Neural progenitor cell (in vitro differentiated cells): ENCODE measurements at regions not wholly inside any gene's neighbourhood (a gene's known extent, or its start where the extent isn't known, plus 50 kb on each side); places are given as distances from the start of the nearest gene placed in this dataset.

Source experiments
- DNase-seq: peaks from one replicate; pipeline ENCODE4 v3.0.0-alpha.2; 2016; ENCODE audit warnings: low spot score
- H2AFZ ChIP-seq: fragments of 200-600 bp; sonication (generic); replicated peaks from 2 replicates; pipeline ENCODE4 v1.6.1; 2016; ENCODE audit warnings: antibody characterized with exemption
- H3F3A ChIP-seq: fragments of 200-600 bp; sonication (generic); 2 replicates; pipeline ENCODE4 v1.6.1; 2016; ENCODE audit warnings: antibody characterized with exemption, low read depth
- H3K27ac ChIP-seq: fragments of 200-600 bp; sonication (generic); 2 replicates; pipeline ENCODE4 v1.5.1; 2016; ENCODE audit warnings: mild to moderate bottlenecking
- H3K27me3 ChIP-seq: fragments of 200-600 bp; sonication (generic); 2 replicates; pipeline ENCODE4 v1.6.1; 2016; ENCODE audit warnings: mild to moderate bottlenecking, moderate library complexity
- H3K36me3 ChIP-seq: fragments of 200-600 bp; sonication (generic); 2 replicates; pipeline ENCODE4 v1.5.1; 2016
- H3K4me1 ChIP-seq: fragments of 200-600 bp; sonication (generic); 2 replicates; pipeline ENCODE4 v1.6.1; 2016; ENCODE audit warnings: mixed run types
- H3K4me2 ChIP-seq: fragments of 200-600 bp; sonication (generic); 2 replicates; pipeline ENCODE4 v1.6.1; 2016
- H3K4me3 ChIP-seq: fragments of 200-600 bp; sonication (generic); 2 replicates; pipeline ENCODE4 v1.5.1; 2016
- H3K79me2 ChIP-seq: fragments of 200-600 bp; sonication (generic); 2 replicates; pipeline ENCODE4 v1.6.1; 2016; ENCODE audit warnings: low read depth
- H3K9ac ChIP-seq: fragments of 200-600 bp; sonication (generic); 2 replicates; pipeline ENCODE4 v1.6.1; 2016
- H3K9me3 ChIP-seq: fragments of 200-600 bp; sonication (generic); 2 replicates; pipeline ENCODE4 v1.5.1; 2016; ENCODE audit warnings: low read depth
- H4K20me1 ChIP-seq: fragments of 200-600 bp; sonication (generic); 2 replicates; pipeline ENCODE4 v1.6.1; 2016; ENCODE audit warnings: low read depth
- H3K27ac Mint-ChIP-seq: 3 replicates; pipeline ENCODE4 v1.8.0; 2021; ENCODE audit warnings: mixed read lengths
- H3K27me3 Mint-ChIP-seq: 2 replicates; pipeline ENCODE4 v1.8.0; 2022; ENCODE audit warnings: low read depth, mild to moderate bottlenecking, inconsistent platforms, moderate library complexity, mixed read lengths; ENCODE audit not compliant: insufficient read depth
- H3K36me3 Mint-ChIP-seq: 3 replicates; pipeline ENCODE4 v1.8.0; 2021; ENCODE audit warnings: mixed read lengths
- H3K4me1 Mint-ChIP-seq: 3 replicates; pipeline ENCODE4 v1.8.0; 2021; ENCODE audit warnings: mixed read lengths
- H3K4me3 Mint-ChIP-seq: 3 replicates; pipeline ENCODE4 v1.8.0; 2021; ENCODE audit warnings: mild to moderate bottlenecking, moderate library complexity, mixed read lengths
- H3K9me3 Mint-ChIP-seq: 3 replicates; pipeline ENCODE4 v1.8.0; 2020; ENCODE audit warnings: mixed read lengths
- CTCF ChIP-seq: fragments of 200-600 bp; sonication (generic); IDR thresholded peaks from 2 replicates; pipeline ENCODE4 v1.5.1; 2017; ENCODE audit warnings: antibody characterized with exemption, mild to moderate bottlenecking
- EZH2 ChIP-seq: fragments of 200-600 bp; sonication (generic); IDR thresholded peaks from 2 replicates; pipeline ENCODE4 v1.6.1; 2017; ENCODE audit warnings: antibody characterized with exemption, mild to moderate bottlenecking, moderate library complexity
- EZH2phosphoT487 ChIP-seq: fragments of 200-600 bp; sonication (generic); IDR thresholded peaks from 2 replicates; pipeline ENCODE4 v1.6.1; 2017; ENCODE audit warnings: antibody characterized with exemption

- Histone ChIP-seq H3K36me3 (no peaks in the 10 kb centered on the region), H3K27ac (no peak overlapping the region), H3K79me2 (no peaks in the 10 kb centered on the region), H3K4me3 (no peak overlapping the region), H3K4me2 (no peak overlapping the region), H3K27me3 (no peaks in the 10 kb centered on the region), H3K9me3 (no peaks in the 10 kb centered on the region), H3F3A (no peaks in the 10 kb centered on the region), H4K20me1 (no peaks in the 10 kb centered on the region), H3K4me1 (no peaks in the 10 kb centered on the region), H2AFZ (no peak overlapping the region), H3K9ac (no peak overlapping the region)
- Mint-ChIP-seq H3K4me1 (no peaks in the 10 kb centered on the region), H3K27ac (no peak overlapping the region), H3K9me3 (peaks cover 4% of the 10 kb centered on the region), H3K36me3 (no peaks in the 10 kb centered on the region), H3K4me3 (no peak overlapping the region), H3K27me3 (no peaks in the 10 kb centered on the region)
- no peak for DNase-seq
- TF ChIP-seq EZH2phosphoT487 (no peak), CTCF (no peak), EZH2 (no peak)
These were observed 610.2 kb downstream of the UBE2NL start for GRCh38 chrX:144494074-144494473.

GRCh38 chrX:144531877-144532276 lies 648.0 kb downstream of the UBE2NL start:
- Histone ChIP-seq H3F3A (no peaks in the 10 kb centered on the region), H3K4me3 (no peak overlapping the region), H3K36me3 (no peaks in the 10 kb centered on the region), H3K9me3 (no peaks in the 10 kb centered on the region), H2AFZ (no peak overlapping the region), H4K20me1 (no peaks in the 10 kb centered on the region), H3K27me3 (no peaks in the 10 kb centered on the region), H3K27ac (no peak overlapping the region), H3K79me2 (no peaks in the 10 kb centered on the region), H3K9ac (no peak overlapping the region), H3K4me2 (no peak overlapping the region), H3K4me1 (no peaks in the 10 kb centered on the region)
- DNase-seq = no peak
- Mint-ChIP-seq H3K9me3 (no peaks in the 10 kb centered on the region), H3K4me3 (no peak overlapping the region), H3K27me3 (no peaks in the 10 kb centered on the region), H3K36me3 (no peaks in the 10 kb centered on the region), H3K27ac (no peak overlapping the region), H3K4me1 (no peaks in the 10 kb centered on the region)
- TF ChIP-seq CTCF (no peak), EZH2phosphoT487 (no peak), EZH2 (no peak)

- Mint-ChIP-seq H3K27me3 (no peaks in the 10 kb centered on the region), H3K4me1 (no peaks in the 10 kb centered on the region), H3K4me3 (no peak overlapping the region), H3K36me3 (no peaks in the 10 kb centered on the region), H3K9me3 (no peaks in the 10 kb centered on the region), H3K27ac (no peak overlapping the region)
- Histone ChIP-seq H2AFZ (no peak overlapping the region), H3K79me2 (no peaks in the 10 kb centered on the region), H3K4me1 (no peaks in the 10 kb centered on the region), H3K27ac (no peak overlapping the region), H3K27me3 (no peaks in the 10 kb centered on the region), H3K4me3 (no peak overlapping the region), H3K9ac (no peak overlapping the region), H3K9me3 (no peaks in the 10 kb centered on the region), H3K36me3 (no peaks in the 10 kb centered on the region), H3K4me2 (no peak overlapping the region), H3F3A (no peaks in the 10 kb centered on the region), H4K20me1 (no peaks in the 10 kb centered on the region)
- peak; percentile 53 for DNase-seq
- TF ChIP-seq CTCF (peak; percentile 48), EZH2 (no peak), EZH2phosphoT487 (no peak)
These were observed 680.7 kb upstream of the SPANXN1 start for GRCh38 chrX:144566592-144566991.
